Upper lobe of right lung (tissue), 1 donor: ENCODE measurements at regions not wholly inside any gene's neighbourhood (a gene's known extent, or its start where the extent isn't known, plus 50 kb on each side); places are given as distances from the start of the nearest gene placed in this dataset.

Source experiments
- ATAC-seq: fragments of 200-7000 bp; cut with Tn5 transposase; one replicate; pipeline ENCODE4 v1.9.1; 2020; ENCODE audit warnings: mild to moderate bottlenecking, moderate library complexity
- DNase-seq: peaks from one replicate; pipeline ENCODE4 v3.0.0-alpha.2; 2020
- H3K27ac ChIP-seq: fragments of 200-600 bp; one replicate; pipeline ENCODE4 v1.8.0; 2022
- H3K27me3 ChIP-seq: fragments of 200-600 bp; one replicate; pipeline ENCODE4 v1.8.0; 2022; ENCODE audit warnings: mild to moderate bottlenecking
- H3K36me3 ChIP-seq: fragments of 200-600 bp; one replicate; pipeline ENCODE4 v1.8.0; 2022
- H3K4me1 ChIP-seq: fragments of 200-600 bp; one replicate; pipeline ENCODE4 v1.8.0; 2022
- H3K4me3 ChIP-seq: fragments of 200-600 bp; one replicate; pipeline ENCODE4 v1.8.0; 2022; ENCODE audit warnings: mild to moderate bottlenecking
- H3K9me3 ChIP-seq: fragments of 200-600 bp; one replicate; pipeline ENCODE4 v1.8.0; 2022
- intact Hi-C: fragments of 100-400 bp; cut with DNase I; formaldehyde crosslinking; loops from one replicate; pipeline ENCODE4 v1.11.0; 2022
- TF ChIP-seq, protein P1 (sequence below): fragments of 200-600 bp; IDR thresholded peaks from one replicate; pipeline ENCODE4 v1.8.0; 2022; ENCODE audit warnings: antibody characterized with exemption
- donor health status: DM: no; HTN: yes; CAD: no; lungs with severe emphysema.

DNA sequence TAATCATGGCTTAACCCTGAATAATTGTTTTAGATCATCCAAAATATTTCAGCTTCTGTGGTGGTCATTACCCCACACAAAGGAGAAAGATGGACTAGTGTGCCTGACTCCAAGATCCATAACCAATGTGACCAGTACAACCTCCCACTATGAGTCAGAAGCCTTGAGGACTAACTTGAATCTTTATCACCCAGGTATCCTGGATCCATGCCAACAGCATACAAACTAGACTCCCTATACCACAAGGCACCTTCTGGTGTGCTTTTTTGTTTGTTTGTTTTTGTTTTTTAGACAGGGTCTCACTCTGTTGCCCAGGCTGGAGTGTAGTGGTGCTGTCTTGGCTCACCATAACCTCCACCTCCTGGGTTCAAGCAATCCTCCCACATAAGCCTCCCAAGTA is 317.7 kb downstream of the VPS13C start:
- Histone ChIP-seq H3K27ac (no peak overlapping the region), H3K4me3 (no peak overlapping the region), H3K36me3 (no peaks in the 10 kb centered on the region), H3K27me3 (no peaks in the 10 kb centered on the region), H3K4me1 (no peaks in the 10 kb centered on the region), H3K9me3 (no peaks in the 10 kb centered on the region)
- TF ChIP-seq, protein P1, sequence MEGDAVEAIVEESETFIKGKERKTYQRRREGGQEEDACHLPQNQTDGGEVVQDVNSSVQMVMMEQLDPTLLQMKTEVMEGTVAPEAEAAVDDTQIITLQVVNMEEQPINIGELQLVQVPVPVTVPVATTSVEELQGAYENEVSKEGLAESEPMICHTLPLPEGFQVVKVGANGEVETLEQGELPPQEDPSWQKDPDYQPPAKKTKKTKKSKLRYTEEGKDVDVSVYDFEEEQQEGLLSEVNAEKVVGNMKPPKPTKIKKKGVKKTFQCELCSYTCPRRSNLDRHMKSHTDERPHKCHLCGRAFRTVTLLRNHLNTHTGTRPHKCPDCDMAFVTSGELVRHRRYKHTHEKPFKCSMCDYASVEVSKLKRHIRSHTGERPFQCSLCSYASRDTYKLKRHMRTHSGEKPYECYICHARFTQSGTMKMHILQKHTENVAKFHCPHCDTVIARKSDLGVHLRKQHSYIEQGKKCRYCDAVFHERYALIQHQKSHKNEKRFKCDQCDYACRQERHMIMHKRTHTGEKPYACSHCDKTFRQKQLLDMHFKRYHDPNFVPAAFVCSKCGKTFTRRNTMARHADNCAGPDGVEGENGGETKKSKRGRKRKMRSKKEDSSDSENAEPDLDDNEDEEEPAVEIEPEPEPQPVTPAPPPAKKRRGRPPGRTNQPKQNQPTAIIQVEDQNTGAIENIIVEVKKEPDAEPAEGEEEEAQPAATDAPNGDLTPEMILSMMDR: no peak
- ATAC-seq (no peak), DNase-seq (no peak)
- intact Hi-C loops: no loop called here

DNA sequence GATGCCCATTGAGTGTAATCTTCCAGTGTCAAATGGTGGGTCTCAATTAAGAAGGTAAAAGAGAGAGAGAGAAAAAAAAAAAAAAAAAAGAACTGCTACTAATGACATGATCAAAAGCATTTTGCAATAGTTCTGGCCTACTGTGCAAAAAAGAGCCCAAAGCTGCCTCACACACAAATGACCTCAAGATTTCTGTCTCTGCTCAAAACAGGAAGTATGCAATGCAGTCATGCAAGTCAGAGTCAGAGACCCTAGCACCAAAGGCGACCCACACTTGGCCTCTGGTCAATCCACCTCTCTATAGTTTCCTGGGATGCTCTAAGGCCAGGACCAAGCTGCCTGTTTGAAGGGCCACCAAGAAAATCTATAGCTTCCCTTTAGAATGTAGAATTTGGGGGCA is 323.5 kb downstream of the VPS13C start:
- ATAC-seq: no peak
- H3K27ac ChIP-seq: no peak overlapping the region
- H3K4me1 ChIP-seq: no peaks in the 10 kb centered on the region
- no peak for DNase-seq
- intact Hi-C loops: no loop called here
- H3K27me3 ChIP-seq: no peaks in the 10 kb centered on the region
- no peak overlapping the region for H3K4me3 ChIP-seq
- TF ChIP-seq, protein P1: no peak
- no peaks in the 10 kb centered on the region for H3K9me3 ChIP-seq
- no peaks in the 10 kb centered on the region for H3K36me3 ChIP-seq

DNA sequence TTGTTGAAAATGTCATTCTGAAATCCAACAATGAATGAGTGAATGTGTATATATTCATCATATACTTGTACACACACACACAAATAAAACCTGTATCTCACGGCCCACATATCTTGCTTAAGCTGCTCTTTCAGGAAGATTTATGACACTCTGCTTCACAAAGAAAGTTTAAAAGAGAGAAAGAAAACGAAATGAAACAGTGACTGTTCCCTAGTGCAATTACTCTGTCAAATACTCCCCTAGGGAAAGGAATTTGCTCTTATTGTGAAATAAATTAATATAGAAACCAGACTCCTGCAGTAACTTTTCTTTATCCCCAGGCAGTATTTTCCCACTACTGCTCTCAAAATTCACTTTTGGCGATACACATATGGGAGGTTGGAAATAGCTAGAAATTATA is 329.1 kb downstream of the VPS13C start:
- ATAC-seq (no peak), DNase-seq (no peak)
- Histone ChIP-seq H3K4me1 (no peaks in the 10 kb centered on the region), H3K9me3 (no peaks in the 10 kb centered on the region), H3K27ac (no peak overlapping the region), H3K27me3 (no peaks in the 10 kb centered on the region), H3K36me3 (no peaks in the 10 kb centered on the region), H3K4me3 (no peak overlapping the region)
- TF ChIP-seq, protein P1: no peak
- intact Hi-C loops: no loop called here

DNA sequence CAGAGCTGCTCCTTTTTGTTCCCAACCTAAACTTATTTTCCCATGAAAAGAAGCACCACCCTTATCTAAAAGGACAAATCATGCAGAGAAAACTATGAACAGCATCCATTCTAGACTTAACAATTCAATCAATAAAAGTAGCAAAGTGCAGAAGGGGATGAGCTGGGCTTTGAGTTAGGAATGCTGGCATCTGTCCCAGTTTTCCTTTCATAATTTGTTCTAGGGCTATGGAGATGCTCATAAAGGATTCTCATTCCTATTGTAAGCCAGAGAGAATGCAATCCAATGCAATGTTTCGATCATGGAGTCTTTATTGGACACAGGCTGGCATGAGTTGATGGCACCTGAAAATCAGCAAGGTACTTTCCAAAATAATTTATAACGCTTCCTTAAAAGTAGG is 330.6 kb downstream of the VPS13C start:
- Histone ChIP-seq H3K4me3 (no peak overlapping the region), H3K27me3 (no peaks in the 10 kb centered on the region), H3K4me1 (no peaks in the 10 kb centered on the region), H3K9me3 (no peaks in the 10 kb centered on the region), H3K27ac (no peak overlapping the region), H3K36me3 (no peaks in the 10 kb centered on the region)
- intact Hi-C loops: no loop called here
- ATAC-seq (no peak), DNase-seq (no peak)
- TF ChIP-seq, protein P1: no peak

DNA sequence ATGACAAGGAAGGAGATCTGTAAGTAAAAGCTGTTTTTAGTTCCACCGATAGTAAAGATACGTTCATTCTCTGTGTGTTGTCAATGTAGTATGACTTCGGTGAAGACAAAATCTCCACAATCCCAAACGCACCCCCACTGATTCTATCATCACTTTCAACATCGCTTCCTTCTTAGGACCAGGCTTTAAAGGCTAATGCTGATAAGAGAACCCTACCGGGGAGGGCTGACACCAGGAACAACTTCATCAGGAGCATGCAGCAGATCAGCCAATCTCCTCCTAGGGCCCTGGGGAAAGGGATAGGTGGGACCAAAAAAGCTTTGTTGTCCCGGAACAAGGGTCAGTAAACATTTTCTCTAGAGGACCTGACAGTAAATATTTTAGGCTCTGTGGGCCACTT is 334.1 kb downstream of the VPS13C start:
- no peak for ATAC-seq
- Histone ChIP-seq H3K9me3 (no peaks in the 10 kb centered on the region), H3K27ac (no peak overlapping the region), H3K4me1 (no peaks in the 10 kb centered on the region), H3K27me3 (peaks cover 3% of the 10 kb centered on the region), H3K4me3 (no peak overlapping the region), H3K36me3 (no peaks in the 10 kb centered on the region)
- intact Hi-C loops: no loop called here
- DNase-seq: no peak
- TF ChIP-seq, protein P1: no peak

DNA sequence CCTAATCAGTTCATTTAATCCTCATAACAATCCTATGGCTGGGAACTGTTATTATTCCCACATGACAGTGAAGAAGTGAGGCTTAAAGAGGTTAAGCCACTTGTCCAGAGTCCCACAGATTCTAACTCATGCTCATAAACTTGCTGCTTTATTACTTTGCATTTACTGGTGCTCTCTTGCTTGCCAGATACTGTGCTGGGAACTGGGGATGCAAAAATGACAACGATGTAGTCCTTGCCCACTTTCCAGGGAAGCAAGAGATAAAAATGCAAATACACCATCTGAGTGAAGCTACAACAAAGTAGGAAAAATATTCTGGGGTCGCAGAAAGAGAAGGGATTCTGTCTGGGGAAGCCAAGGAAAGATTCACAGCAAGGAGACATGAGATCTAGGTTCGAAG is 335.0 kb downstream of the VPS13C start:
- Histone ChIP-seq H3K9me3 (no peaks in the 10 kb centered on the region), H3K27me3 (peaks cover 3% of the 10 kb centered on the region), H3K36me3 (no peaks in the 10 kb centered on the region), H3K4me3 (no peak overlapping the region), H3K27ac (no peak overlapping the region), H3K4me1 (no peaks in the 10 kb centered on the region)
- intact Hi-C loops: no loop called here
- ATAC-seq (no peak), DNase-seq (no peak)
- TF ChIP-seq, protein P1: no peak
